HG02588 (cell line): ENCODE measurements at regions not wholly inside any gene's neighbourhood (a gene's known extent, or its start where the extent isn't known, plus 50 kb on each side); places are given as distances from the start of the nearest gene placed in this dataset.

ENCODE experiments used
- ATAC-seq: cut with Tn5 transposase; IDR thresholded peaks from one replicate; pipeline ENCODE4 v1.9.1; 2021; ENCODE audit warnings: mild to moderate bottlenecking, moderate library complexity; ENCODE audit not compliant: unreplicated experiment

DNA sequence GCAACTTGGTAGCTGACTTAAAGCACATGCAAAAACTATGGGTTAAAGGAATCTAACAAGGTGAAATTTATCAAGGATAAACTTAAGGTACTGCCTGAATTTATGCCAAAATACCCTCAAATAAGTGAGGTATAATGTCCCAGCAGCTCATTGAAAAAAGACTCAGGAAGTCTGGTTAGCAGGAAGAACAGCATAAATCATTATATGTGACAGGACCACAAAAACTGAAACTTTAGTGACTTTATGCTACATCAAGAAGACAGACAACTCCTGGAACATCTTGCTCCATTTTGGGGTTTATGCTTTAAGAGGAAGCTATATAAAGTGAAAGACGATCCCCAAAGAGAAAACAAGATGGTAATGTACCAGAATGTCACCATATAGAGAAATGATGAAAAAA is 282.4 kb upstream of the ZNF462 start:
- no peak for ATAC-seq

- ATAC-seq = no peak
These were observed 281.0 kb upstream of the ZNF462 start for GRCh38 chr9:106581973-106582372.

- ATAC-seq = no peak
These were observed 279.2 kb upstream of the ZNF462 start for GRCh38 chr9:106583751-106584150.

DNA sequence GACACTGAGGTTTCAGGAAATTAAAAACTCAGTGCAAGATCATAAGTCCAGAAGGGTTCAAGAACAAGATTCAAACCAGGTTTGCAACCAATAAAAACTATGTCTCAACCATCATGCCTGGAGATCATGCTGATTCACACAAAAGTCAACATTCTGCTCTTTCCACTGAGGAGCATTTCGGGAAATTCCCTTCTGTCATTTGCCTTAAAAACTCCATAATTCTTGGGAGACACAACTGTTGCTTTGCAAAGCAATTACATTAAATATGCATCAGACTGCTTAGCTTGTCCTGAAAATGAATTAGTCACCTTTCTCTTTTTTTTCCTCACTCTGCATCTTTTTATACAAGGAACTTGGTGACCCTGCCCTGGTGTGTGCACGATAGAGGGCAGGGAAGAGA is 275.9 kb upstream of the ZNF462 start:
- ATAC-seq = no peak

DNA sequence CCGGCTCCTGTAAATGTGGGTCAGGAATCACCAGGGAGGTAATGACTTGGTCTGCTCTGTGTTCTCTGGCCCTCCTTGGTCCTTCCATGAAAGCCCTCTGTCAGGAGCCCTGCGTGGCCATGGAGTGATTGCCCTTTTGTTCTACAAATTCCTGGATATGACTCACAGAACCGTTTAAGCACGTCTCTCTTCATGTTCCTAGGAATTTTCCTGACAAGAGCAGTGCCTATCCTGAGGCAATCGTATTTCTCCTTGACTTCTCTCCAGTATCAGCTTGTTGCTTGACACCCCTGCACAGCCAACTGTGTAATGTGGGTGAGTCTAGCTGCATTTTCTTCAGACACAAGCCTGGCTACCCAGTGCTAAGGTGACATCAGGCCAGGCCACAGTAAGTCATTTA is 274.3 kb upstream of the ZNF462 start:
- ATAC-seq = no peak

- no peak for ATAC-seq
These were observed 272.0 kb upstream of the ZNF462 start for GRCh38 chr9:106590759-106591505.

GRCh38 chr9:106593201-106593600 is 269.8 kb upstream of the ZNF462 start:
- no peak for ATAC-seq

GRCh38 chr9:106596984-106597383 is 266.0 kb upstream of the ZNF462 start:
- no peak for ATAC-seq

GRCh38 chr9:106600955-106601560 is 261.9 kb upstream of the ZNF462 start:
- no peak for ATAC-seq

DNA sequence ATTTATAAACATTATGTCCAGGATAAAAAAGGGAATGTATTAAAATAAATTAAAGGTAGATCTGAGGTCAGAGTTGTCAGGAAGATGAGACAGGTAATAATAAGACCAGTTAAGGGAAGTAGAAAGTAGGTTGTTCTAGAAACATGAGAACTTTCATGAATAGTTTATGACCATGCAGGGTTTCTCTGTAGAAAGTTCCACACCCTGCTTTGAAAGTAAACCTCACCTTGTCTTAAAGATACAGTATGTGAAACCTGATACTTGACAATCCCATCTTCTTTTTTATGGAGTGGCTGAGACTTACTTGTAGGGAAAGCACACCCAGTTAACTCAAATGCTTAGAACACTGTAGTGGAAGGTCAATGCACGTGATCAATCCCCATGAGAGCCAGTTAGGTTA is 260.6 kb upstream of the ZNF462 start:
- ATAC-seq = no peak

DNA sequence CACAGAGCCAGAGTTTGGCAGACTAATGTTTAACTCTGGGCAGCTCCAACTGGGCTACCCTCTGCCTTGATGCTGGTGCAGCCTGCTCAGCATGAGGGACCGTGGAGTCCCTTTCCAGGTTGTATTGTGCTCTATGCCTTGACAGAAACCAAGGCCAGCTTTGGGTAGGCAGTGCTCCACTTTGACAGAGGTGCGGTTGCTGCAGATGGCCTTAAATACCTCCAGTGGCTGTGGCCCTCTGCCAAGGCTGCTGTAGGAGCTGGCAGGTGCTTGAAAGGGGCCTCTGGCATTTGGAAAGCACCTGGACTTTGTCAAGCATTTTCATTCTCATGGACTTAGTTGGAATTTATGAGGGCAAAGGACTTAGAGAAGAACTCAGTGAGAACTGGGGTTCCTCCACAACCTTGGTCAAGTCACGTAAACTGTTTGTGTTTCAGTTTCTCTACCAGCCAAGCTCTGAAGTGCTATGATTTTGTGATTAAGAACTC is 249.7 kb upstream of the ZNF462 start:
- ATAC-seq = no peak

DNA sequence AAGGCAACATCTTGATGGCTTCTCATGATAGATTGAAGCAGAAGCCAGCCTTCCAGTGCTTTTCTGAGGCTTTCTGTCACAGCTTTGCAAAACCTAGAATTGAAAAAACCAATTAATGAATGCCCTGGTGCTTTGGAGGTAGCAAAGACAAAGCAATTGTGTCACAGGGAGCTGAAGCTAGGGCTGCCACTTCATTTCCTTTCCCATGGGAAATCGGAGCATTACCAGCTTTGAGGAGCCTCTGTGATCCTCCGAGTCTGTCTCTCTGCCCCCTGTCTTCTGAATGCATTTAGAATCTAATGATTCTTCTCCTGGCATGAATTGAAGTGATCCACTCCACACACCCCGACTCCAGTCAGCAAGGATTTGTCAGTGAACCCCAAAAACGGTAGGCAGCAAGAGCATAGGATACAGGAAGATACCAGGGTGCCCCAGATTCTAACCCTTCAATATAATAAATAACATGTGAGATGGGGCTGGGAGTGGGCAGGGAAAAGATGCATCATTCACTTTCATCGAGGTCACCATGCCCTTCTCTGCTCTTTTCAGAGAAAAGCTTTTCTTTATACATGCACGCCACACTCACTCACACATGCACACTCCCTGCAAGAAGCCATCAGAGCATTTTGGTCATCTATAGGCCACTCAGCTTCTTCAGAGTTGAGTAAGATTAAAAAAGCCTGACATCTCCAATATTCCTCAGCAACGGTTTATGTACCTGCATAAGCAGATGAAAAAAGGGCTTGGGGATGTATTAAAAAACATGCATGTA is 247.7 kb upstream of the ZNF462 start:
- no peak for ATAC-seq

GRCh38 chr9:106616026-106616425 is 246.9 kb upstream of the ZNF462 start:
- ATAC-seq = no peak

- no peak for ATAC-seq
These were observed 246.1 kb upstream of the ZNF462 start for GRCh38 chr9:106616851-106617345.

GRCh38 chr9:106619211-106619610 is 243.8 kb upstream of the ZNF462 start:
- no peak for ATAC-seq

GRCh38 chr9:106620081-106620480 is 242.9 kb upstream of the ZNF462 start:
- no peak for ATAC-seq

DNA sequence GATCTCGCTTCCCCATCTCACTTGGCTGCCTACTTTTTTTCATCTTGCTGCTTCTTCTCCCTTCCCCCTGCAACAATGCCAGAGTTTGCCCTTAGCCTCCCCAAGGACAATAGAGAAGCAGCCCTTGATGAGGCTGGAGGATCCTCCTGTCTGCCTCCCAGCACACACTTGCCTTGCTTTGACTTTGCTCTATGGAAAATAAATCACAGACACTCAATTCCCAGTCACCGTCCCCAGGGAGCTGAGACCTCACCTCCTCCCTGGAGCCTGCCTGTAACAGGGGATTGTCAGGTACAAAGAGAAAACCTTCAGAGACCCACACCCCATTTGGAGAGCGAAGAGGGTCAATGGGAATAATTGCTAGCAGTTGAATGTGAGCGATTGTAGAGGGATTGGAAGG is 242.1 kb upstream of the ZNF462 start:
- ATAC-seq = no peak

DNA sequence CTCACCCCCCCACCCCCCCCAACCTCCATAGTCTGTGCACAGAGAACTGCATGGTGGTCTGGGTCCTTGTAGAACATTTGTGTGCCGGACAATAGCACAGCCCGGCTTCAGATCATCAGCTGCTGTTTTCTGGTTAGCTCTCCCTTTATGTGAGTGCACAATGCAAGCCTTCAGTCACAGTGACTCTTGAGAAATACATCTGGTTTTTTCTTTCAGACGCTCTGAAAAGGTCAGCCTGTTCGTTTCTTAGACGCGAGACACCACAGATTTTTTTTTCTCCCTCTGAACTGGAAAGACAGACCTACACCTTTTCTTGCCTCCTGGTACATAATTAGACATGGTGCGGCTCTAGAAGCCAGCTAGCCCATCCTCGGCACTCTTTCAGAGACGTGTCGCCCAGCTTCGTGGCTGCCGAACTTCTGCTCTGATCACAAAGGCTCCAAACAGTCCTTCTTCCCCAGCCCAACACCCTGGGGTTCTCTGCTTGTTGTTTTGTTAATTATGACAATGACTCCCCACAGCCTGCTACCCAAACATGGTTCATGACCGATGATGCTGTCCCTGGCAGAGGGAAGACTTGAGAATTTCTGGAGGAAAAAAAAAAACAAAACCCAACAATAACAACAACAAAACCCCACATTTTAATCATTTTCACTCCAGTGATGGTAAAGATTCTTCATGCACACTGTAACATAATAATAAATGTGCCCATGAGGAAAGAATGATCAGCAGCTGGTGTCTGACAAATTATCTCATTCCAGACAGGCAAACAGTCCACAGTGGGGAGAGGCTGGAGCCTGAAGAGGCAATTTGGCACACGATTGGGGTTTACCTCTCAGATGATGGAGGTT is 241.4 kb upstream of the ZNF462 start:
- ATAC-seq = no peak

GRCh38 chr9:106622164-106622487 is 240.8 kb upstream of the ZNF462 start:
- no peak for ATAC-seq

DNA sequence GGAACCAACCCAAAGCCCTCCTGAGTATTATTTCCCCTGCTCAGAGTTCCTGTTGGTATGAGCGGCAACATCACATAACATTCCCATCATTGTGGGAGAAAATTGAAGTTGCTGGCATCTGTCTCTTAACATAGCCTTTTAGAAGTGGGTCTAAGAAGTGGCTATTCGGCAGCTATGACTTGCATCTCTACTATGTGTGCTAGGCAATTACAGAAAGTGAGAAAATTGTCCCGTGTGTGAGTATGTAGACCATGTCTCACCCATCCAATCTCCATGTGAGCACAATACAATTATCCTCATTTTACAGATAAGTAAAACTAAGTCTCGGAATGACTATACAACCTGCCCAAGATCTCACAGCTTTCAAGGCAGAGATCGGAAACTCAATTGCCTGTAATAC is 239.4 kb upstream of the ZNF462 start:
- ATAC-seq = no peak

DNA sequence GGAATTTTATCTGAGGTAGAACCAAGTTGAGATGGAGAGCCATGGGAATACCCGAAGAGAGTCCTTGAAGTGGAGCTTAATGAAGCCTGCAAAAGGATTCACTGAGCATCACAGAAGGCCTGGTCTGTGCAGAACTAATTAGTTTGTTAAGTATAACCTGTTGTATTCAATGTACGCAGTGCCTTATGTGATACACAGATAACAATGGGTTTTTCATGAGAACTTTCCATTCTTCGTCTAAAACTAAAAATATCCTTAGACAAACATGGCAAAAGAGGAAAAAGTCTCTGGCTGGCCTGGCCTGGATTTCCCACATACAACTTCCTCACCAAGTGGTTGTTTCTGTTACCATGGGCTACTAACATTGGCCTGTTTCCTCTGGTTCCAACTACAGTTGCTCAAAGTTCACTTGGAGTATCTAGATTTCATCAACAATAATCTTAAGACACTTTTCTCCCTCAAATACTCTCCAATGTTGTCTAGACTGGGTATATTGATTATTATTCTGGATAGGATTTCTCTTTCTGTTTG is 237.6 kb upstream of the ZNF462 start:
- no peak for ATAC-seq
